DMS53 treated with DMSO at 0.1 percent for 48 hours (cell line): ENCODE measurements at regions not wholly inside any gene's neighbourhood (a gene's known extent, or its start where the extent isn't known, plus 50 kb on each side); places are given as distances from the start of the nearest gene placed in this dataset.

ENCODE experiments used
- DNase-seq: peaks from one replicate; lab custom pipeline; 2025; ENCODE audit not compliant: unreplicated experiment; lab: John Stamatoyannopoulos, UW

GRCh38 chr18:75553021-75553420 is 125.5 kb upstream of the SMIM21 start:
- no peak for DNase-seq

GRCh38 chr18:75551071-75551470 is 123.6 kb upstream of the SMIM21 start:
- no peak for DNase-seq

- no peak for DNase-seq
Observed at GRCh38 chr18:75548353-75548905, 120.9 kb upstream of the SMIM21 start.

- DNase-seq = no peak
Observed at GRCh38 chr18:75546964-75547363, 119.5 kb upstream of the SMIM21 start.

- no peak for DNase-seq
Observed at GRCh38 chr18:75545189-75545588, 117.7 kb upstream of the SMIM21 start.

- no peak for DNase-seq
Observed at GRCh38 chr18:75544496-75544895, 117.0 kb upstream of the SMIM21 start.

GRCh38 chr18:75544051-75544481 is 116.6 kb upstream of the SMIM21 start:
- DNase-seq = no peak

- no peak for DNase-seq
Observed at GRCh38 chr18:75538727-75539126, 111.2 kb upstream of the SMIM21 start.

- DNase-seq = no peak
Observed at GRCh38 chr18:75533950-75534349, 106.4 kb upstream of the SMIM21 start.

GRCh38 chr18:75533209-75533608 is 105.7 kb upstream of the SMIM21 start:
- no peak for DNase-seq

GRCh38 chr18:75531851-75532459 is 104.5 kb upstream of the SMIM21 start:
- DNase-seq = no peak

GRCh38 chr18:75531212-75531850 is 103.8 kb upstream of the SMIM21 start:
- no peak for DNase-seq

- DNase-seq = no peak
Observed at GRCh38 chr18:75530566-75531211, 103.2 kb upstream of the SMIM21 start.

GRCh38 chr18:75530118-75530517 is 102.6 kb upstream of the SMIM21 start:
- no peak for DNase-seq

- no peak for DNase-seq
Observed at GRCh38 chr18:75529394-75529793, 101.9 kb upstream of the SMIM21 start.

- no peak for DNase-seq
Observed at GRCh38 chr18:75527848-75528685, 100.6 kb upstream of the SMIM21 start.

- DNase-seq = no peak
Observed at GRCh38 chr18:75526038-75526437, 98.5 kb upstream of the SMIM21 start.

- no peak for DNase-seq
Observed at GRCh38 chr18:75525331-75525730, 97.8 kb upstream of the SMIM21 start.

GRCh38 chr18:75524841-75525240 is 97.3 kb upstream of the SMIM21 start:
- no peak for DNase-seq

GRCh38 chr18:75524181-75524580 is 96.7 kb upstream of the SMIM21 start:
- no peak for DNase-seq

GRCh38 chr18:75521816-75522215 is 94.3 kb upstream of the SMIM21 start:
- DNase-seq = no peak
